Kasumi-1 (cell line): ENCODE measurements at regions not wholly inside any gene's neighbourhood (a gene's known extent, or its start where the extent isn't known, plus 50 kb on each side); places are given as distances from the start of the nearest gene placed in this dataset.

Source experiments
- DNase-seq, 2 experiments: peaks; one replicate each; lab custom pipeline; 2025; lab: John Stamatoyannopoulos, UW

DNA sequence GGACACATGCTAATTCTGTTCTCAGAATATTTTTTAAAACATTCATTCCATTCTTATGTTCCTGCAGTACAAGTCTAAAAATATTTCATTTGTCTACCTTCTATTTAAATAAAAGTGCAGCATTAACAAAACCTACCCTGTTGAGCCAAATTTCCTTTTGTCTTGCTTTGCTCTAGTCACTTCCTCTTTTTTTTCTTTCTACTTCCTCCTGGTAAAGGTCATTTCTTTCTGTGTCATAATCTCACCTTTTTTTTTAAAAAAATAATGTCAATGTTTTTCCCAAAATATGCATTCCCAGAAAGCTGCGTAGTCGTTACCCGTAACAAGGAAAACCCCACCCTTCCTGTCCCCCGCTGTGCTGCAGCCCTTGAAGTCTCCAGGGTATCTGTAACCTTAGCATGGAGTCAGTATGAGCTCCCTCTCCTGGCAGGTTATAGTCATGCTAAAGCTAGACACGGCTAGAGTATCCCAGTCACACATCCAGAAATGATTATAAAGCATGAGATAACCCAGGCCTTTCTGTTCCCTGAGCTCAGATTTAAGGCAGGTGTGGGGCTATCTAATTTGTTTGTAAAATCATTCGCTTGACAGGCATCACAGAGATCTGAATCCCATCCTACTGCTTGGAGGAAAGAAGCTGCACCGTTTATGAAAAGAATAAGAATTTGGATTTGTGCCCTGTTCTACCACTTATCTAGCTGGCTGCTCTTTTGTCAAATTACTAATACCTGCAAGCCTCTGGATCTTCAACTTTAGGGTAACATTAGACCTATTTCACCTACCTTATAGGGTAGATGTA is 51.1 kb upstream of the EED start:
- peak; percentile 91 to 94 for DNase-seq

GRCh38 chr11:86192519-86193257 is 51.9 kb upstream of the EED start:
- DNase-seq: no peak

DNA sequence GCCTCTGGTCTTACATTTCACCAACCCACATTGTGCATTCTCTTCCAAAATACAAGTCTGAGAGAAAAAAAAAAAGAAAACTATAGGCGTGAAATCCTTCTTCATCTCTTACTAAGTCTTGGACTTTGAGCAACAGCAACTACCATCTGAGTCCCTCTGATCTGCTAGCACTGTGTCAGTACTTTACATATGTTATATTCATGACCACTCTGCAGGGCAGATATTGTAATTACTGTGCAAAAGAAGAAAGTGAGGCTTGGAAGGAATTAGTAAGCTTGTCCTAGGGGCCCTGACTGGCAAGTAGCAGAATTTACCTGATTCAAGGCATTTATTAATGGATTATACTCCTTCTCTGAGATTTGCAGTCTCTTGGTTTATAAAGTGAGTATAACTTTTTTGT is 52.7 kb upstream of the EED start:
- no peak for DNase-seq

GRCh38 chr11:86187027-86187426 is 57.5 kb upstream of the EED start:
- DNase-seq: no peak

- no peak for DNase-seq
Observed at GRCh38 chr11:86186386-86186785, 58.2 kb upstream of the EED start.

- DNase-seq: no peak
Observed at GRCh38 chr11:86185381-86185750, 59.2 kb upstream of the EED start.

DNA sequence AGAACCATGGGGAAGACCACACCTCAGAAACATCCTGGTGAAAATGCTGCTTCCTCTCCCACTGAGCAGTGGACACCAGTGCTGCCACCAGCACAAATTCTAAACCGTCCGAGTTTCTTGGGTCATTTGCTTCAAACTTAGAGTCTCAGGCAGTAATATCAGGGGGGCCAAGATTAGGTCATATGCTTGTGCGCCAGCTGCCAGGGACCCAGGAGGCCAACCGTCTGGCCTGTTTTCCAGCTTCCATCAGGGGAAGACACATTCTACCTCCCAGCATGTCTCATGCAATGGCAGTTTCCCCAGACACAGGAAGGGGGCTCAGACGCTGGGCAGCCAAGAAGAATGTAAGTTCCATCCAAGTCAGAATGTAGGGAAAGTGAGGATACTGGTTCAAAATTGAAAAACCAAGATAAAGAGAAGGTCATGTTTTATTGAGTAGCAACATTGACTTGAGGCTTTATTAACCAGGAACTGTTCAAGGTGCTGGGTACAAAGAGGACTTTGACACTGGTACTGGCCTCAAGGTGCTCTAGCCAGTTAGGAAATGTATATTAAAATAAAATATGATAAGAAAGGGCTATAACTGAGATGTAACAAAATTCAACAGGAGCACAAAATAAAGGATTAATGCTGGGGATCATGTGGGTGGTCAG is 59.7 kb upstream of the EED start:
- no peak for DNase-seq

GRCh38 chr11:86183694-86184093 is 60.9 kb upstream of the EED start:
- DNase-seq: peak in 1 of 2 experiments; percentile 11

GRCh38 chr11:86182976-86183584 is 61.5 kb upstream of the EED start:
- DNase-seq: no peak

DNA sequence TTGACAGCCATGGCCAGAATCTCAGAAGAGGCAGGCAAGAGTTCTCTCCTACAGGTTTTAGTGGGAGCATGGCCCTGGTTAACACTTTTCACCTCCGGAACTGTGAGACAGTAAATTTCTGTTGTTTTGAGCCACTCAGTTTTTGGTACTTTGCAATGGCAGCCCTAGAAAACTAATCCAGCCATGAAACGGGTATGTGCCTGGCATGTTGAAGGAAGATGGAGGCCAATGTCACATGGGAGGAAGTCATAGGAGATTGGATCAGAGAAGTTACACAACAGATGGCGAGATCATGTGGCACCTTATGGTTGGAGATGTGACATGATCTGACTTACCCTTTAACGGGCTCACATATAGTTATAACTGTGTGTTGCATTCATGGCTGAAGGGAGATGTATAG is 63.2 kb upstream of the EED start:
- no peak for DNase-seq

GRCh38 chr11:86180851-86181250 is 63.7 kb upstream of the EED start:
- no peak for DNase-seq

- DNase-seq: peak; percentile 84 to 87
Observed at GRCh38 chr11:86180423-86180822, 64.1 kb upstream of the EED start.

- DNase-seq: no peak
Observed at GRCh38 chr11:86179646-86180064, 64.9 kb upstream of the EED start.

GRCh38 chr11:86177302-86177701 is 67.3 kb upstream of the EED start:
- no peak for DNase-seq

- no peak for DNase-seq
Observed at GRCh38 chr11:86176165-86176884, 68.2 kb upstream of the EED start.

GRCh38 chr11:86175626-86176025 is 68.9 kb upstream of the EED start:
- DNase-seq: no peak

DNA sequence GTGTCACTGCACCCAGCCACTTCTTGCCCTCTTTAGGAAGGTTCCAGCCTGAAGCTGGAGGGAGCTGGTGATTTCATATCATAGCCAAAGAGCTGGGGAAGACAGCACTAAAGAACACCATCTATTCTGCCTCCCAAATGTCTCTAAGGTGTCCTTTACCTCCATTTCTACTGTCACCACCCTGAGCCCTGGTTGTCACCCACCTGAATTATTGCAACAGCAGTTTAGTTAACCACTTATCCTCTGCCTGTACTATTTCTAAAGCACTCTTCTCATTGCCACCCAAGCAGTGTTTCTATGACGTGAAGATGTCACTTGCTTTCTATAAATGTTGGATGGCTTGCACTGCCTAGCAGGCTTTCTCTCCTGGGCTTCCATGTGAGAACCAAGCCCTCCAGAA is 69.4 kb upstream of the EED start:
- no peak for DNase-seq

DNA sequence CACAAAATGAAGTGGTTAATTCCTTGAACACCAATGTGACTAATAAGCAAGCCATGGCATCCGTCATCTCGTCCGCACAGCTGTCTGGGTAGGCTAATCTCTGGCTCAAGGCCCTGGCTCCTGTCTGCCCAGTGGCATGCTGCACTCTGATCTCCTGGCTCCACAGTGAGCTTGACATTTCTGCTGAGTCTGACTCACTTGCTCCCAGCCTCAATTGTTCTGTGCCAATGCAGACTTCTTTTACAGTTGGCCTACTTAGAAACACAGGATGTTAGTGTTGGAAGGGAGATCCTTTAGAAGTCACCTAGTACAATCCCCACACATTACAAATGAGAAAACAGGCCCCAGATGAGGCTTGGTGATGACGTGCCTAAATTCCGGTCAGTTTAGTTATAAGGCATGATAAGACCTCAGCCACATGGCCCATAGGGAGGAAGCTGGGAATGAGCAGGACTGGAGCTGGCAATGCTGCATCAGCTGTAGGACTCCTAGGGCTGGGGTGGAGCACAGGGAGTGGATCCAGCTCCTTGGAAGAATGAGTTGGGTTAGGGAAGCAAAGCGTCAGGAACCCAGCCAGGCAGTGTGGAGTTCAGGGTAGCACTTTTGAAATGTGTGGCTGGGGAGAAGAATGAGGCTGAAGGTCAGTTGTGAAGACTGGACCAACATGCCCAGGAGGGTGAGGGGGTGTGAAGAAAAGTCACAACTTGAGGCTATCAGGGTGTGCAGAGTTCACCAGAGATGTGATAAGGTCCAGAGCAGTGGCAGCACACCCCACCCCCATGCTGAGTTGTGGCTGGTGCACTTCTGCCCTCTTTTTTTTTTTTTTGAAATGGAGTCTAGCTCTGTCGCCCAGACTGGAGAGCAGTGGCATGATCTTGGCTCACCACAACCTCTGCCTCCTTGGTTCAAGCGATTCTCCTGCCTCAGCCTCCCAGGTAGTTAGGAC is 70.2 kb upstream of the EED start:
- DNase-seq: no peak

GRCh38 chr11:86172894-86173293 is 71.7 kb upstream of the EED start:
- no peak for DNase-seq

DNA sequence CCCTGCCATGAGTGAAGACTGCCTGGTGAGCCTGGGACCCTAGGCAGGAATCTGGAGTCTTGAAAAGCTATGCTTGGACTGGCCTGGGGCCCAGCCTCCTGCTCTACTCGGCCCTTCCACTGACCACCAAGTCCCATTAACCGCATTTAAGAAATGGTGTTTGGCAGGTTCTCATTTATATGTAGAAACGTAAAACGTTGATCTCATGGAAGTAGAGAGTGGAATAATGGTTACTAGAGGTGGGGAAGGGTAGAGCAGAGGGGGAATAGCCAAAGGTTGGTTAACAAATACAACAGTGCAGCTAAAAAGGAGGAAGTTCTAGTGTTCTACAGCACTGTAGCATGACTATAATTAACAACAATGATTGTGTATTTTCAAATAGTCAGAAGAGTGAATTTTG is 72.9 kb upstream of the EED start:
- DNase-seq: peak; percentile 42 to 61
